Inflammatory macrophage (primary cell): ENCODE measurements at regions not wholly inside any gene's neighbourhood (a gene's known extent, or its start where the extent isn't known, plus 50 kb on each side); places are given as distances from the start of the nearest gene placed in this dataset.
"Not testable (repeated sequence)": the region's sequence is repeated elsewhere in the genome, so short reads cannot be mapped to it uniquely, and the experiment has no call there.

Source experiments
- DNase-seq, 2 donors: peaks; one replicate each; pipeline ENCODE4 v3.0.0-alpha.2; 2020 to 2022

GRCh38 chr7:69185170-69185569, 413.1 kb upstream of the AUTS2 start:
- no peak for DNase-seq

GRCh38 chr7:69186974-69187373, 411.3 kb upstream of the AUTS2 start:
- DNase-seq, result no peak

- DNase-seq, result no peak
These were observed 410.4 kb upstream of the AUTS2 start for GRCh38 chr7:69187824-69188333.

- no peak for DNase-seq
These were observed 408.9 kb upstream of the AUTS2 start for GRCh38 chr7:69189406-69189805.

- DNase-seq, result no peak
These were observed 408.2 kb upstream of the AUTS2 start for GRCh38 chr7:69190025-69190424.

- no peak for DNase-seq
These were observed 407.5 kb upstream of the AUTS2 start for GRCh38 chr7:69190763-69191162.

- DNase-seq, result no peak
These were observed 406.1 kb upstream of the AUTS2 start for GRCh38 chr7:69192134-69192533.

- DNase-seq, result peak in 1 of 2 donors; percentile 27
These were observed 405.2 kb upstream of the AUTS2 start for GRCh38 chr7:69193061-69193460.

- no peak for DNase-seq
These were observed 401.7 kb upstream of the AUTS2 start for GRCh38 chr7:69196593-69196992.

- no peak for DNase-seq
These were observed 400.0 kb upstream of the AUTS2 start for GRCh38 chr7:69198250-69198649.

- DNase-seq, result peak; percentile 4 to 45
These were observed 399.2 kb upstream of the AUTS2 start for GRCh38 chr7:69199041-69199440.

GRCh38 chr7:69199661-69200060, 398.6 kb upstream of the AUTS2 start:
- no peak for DNase-seq

- DNase-seq, result no peak
These were observed 394.4 kb upstream of the AUTS2 start for GRCh38 chr7:69203871-69204270.

GRCh38 chr7:69204943-69205342, 393.3 kb upstream of the AUTS2 start:
- no peak for DNase-seq

- DNase-seq, result no peak
These were observed 392.7 kb upstream of the AUTS2 start for GRCh38 chr7:69205581-69205980.

GRCh38 chr7:69208276-69208675, 390.0 kb upstream of the AUTS2 start:
- DNase-seq, result no peak

- DNase-seq, result peak in 1 of 2 donors; percentile 17
These were observed 389.4 kb upstream of the AUTS2 start for GRCh38 chr7:69208848-69209247.

- DNase-seq, result no peak
These were observed 386.9 kb upstream of the AUTS2 start for GRCh38 chr7:69211336-69211735.

- no peak for DNase-seq
These were observed 386.5 kb upstream of the AUTS2 start for GRCh38 chr7:69211739-69212138.

- no peak for DNase-seq
These were observed 384.4 kb upstream of the AUTS2 start for GRCh38 chr7:69213878-69214277.

GRCh38 chr7:69215516-69215915, 382.8 kb upstream of the AUTS2 start:
- not testable (repeated sequence) for DNase-seq

- no peak for DNase-seq
These were observed 380.5 kb upstream of the AUTS2 start for GRCh38 chr7:69217516-69218350.

GRCh38 chr7:69218576-69218975, 379.7 kb upstream of the AUTS2 start:
- no peak for DNase-seq

- DNase-seq, result no peak
These were observed 378.9 kb upstream of the AUTS2 start for GRCh38 chr7:69219381-69219780.
